BLaER1 treated with 17β-estradiol and CSF1 and Interleukin-3, amounts not matched to agents 10 nM and 100 nM (cell line): ENCODE measurements at regions not wholly inside any gene's neighbourhood (a gene's known extent, or its start where the extent isn't known, plus 50 kb on each side); places are given as distances from the start of the nearest gene placed in this dataset.
"Not testable (repeated sequence)": the region's sequence is repeated elsewhere in the genome, so short reads cannot be mapped to it uniquely, and the experiment has no call there.

ENCODE experiments used
- H3K27ac ChIP-seq, 11 experiments: shearing (Covaris generic); formaldehyde crosslinking; 2 replicates each; pipeline ENCODE4 v1.8.1; 2022
- H3K27me3 ChIP-seq, 11 experiments: shearing (Covaris generic); formaldehyde crosslinking; 2 replicates each; pipeline ENCODE4 v1.8.1; 2022
- H3K36me3 ChIP-seq, 11 experiments: shearing (Covaris generic); formaldehyde crosslinking; 2 replicates each; pipeline ENCODE4 v1.8.1; 2022
- H3K4me1 ChIP-seq, 10 experiments: shearing (Covaris generic); formaldehyde crosslinking; 2 replicates each; pipeline ENCODE4 v1.8.1; 2022
- H3K4me2 ChIP-seq, 11 experiments: shearing (Covaris generic); formaldehyde crosslinking; 2 replicates each; pipeline ENCODE4 v1.8.1; 2022
- H3K4me3 ChIP-seq, 10 experiments: shearing (Covaris generic); formaldehyde crosslinking; 2 replicates each; pipeline ENCODE4 v1.8.1; 2022
- H3K9ac ChIP-seq, 11 experiments: shearing (Covaris generic); formaldehyde crosslinking; 2 replicates each; pipeline ENCODE4 v1.8.1; 2022
- H3K9me3 ChIP-seq, 11 experiments: shearing (Covaris generic); formaldehyde crosslinking; replicated peaks in 1 of 11; 2 replicates each; pipeline ENCODE4 v1.8.1; 2022
- H4K20me1 ChIP-seq, 11 experiments: shearing (Covaris generic); formaldehyde crosslinking; 2 replicates each; pipeline ENCODE4 v1.8.1; 2022
- Cebpa-rat ChIP-seq, 11 experiments: shearing (Covaris generic); IDR thresholded peaks; 2 replicates each; pipeline ENCODE4 v1.8.1; 2022

GRCh38 chr10:64409349-64409748 lies 888.1 kb downstream of the REEP3 start:
- no peaks in the 10 kb centered on the region for H4K20me1 ChIP-seq
- H3K4me1 ChIP-seq = peaks cover 0 to 6% (median 0%) of the 10 kb centered on the region in 10 experiments; a peak in 3 of 20 replicates
- no peaks in the 10 kb centered on the region for H3K9me3 ChIP-seq
- no peak overlapping the region for H3K27ac ChIP-seq
- no peak overlapping the region for H3K4me3 ChIP-seq
- no peak overlapping the region for H3K4me2 ChIP-seq
- H3K36me3 ChIP-seq = no peaks in the 10 kb centered on the region
- no peak overlapping the region for H3K9ac ChIP-seq
- H3K27me3 ChIP-seq = no peaks in the 10 kb centered on the region
- TF ChIP-seq Cebpa-rat (IDR thresholded peaks at IDR 0.05) = no peak

DNA sequence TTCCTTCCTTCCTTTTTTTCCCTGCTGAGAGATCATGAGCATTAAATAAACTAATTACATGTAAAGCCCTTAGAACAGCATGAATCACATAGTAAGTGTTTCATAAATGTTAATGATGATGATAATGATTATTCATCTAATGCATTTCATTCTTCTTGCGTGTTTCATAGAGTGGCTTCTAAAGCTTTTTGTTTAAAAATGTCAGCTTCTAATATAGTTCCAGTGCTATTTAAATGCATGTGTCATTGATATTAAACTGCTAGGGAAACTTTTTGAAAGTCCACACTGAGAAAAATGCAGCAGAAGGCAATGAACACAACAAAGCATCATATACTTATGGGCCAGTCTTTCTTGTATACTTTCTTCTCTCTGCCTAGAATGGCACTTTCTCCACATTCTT lies 894.8 kb downstream of the REEP3 start:
- TF ChIP-seq Cebpa-rat (IDR thresholded peaks at IDR 0.05) = no peak

GRCh38 chr10:64419461-64419860 lies 898.3 kb downstream of the REEP3 start:
- Histone ChIP-seq H3K36me3 (no peaks in the 10 kb centered on the region), H3K27me3 (no peaks in the 10 kb centered on the region), H3K4me1 (no peaks in the 10 kb centered on the region), H3K4me2 (no peak overlapping the region), H3K27ac (no peak overlapping the region), H4K20me1 (no peaks in the 10 kb centered on the region), H3K9me3 (no peaks in the 10 kb centered on the region), H3K4me3 (no peak overlapping the region), H3K9ac (no peak overlapping the region)
- TF ChIP-seq Cebpa-rat (IDR thresholded peaks at IDR 0.05) = no peak

More for the DNA sequence above, 894.8 kb downstream of the REEP3 start:
- Histone ChIP-seq H3K4me2 (no peak overlapping the region), H3K27ac (no peak overlapping the region), H3K9me3 (no peaks in the 10 kb centered on the region), H3K27me3 (no peaks in the 10 kb centered on the region), H3K4me1 (no peaks in the 10 kb centered on the region), H3K36me3 (no peaks in the 10 kb centered on the region), H3K4me3 (no peak overlapping the region), H4K20me1 (no peaks in the 10 kb centered on the region), H3K9ac (no peak overlapping the region)

- H3K4me1 ChIP-seq = no peaks in the 10 kb centered on the region
- H3K9ac ChIP-seq = no peak overlapping the region
- TF ChIP-seq Cebpa-rat (IDR thresholded peaks at IDR 0.05) = no peak
- no peak overlapping the region for H3K27ac ChIP-seq
- H3K4me3 ChIP-seq = no peak overlapping the region
- no peaks in the 10 kb centered on the region for H4K20me1 ChIP-seq
- H3K4me2 ChIP-seq = no peak overlapping the region
- H3K36me3 ChIP-seq = no peaks in the 10 kb centered on the region
- no peaks in the 10 kb centered on the region for H3K9me3 ChIP-seq
- H3K27me3 ChIP-seq = no peaks in the 10 kb centered on the region
These were observed 905.5 kb downstream of the REEP3 start for GRCh38 chr10:64426745-64427144.

GRCh38 chr10:64430690-64431323 lies 909.6 kb downstream of the REEP3 start:
- no peak for TF ChIP-seq Cebpa-rat (IDR thresholded peaks at IDR 0.05)

GRCh38 chr10:64441872-64442271 lies 920.7 kb downstream of the REEP3 start:
- not testable (repeated sequence) for H3K9ac ChIP-seq, H3K9me3 ChIP-seq, H3K27me3 ChIP-seq, H3K27ac ChIP-seq, H3K4me2 ChIP-seq, H3K4me1 ChIP-seq, H4K20me1 ChIP-seq, H3K4me3 ChIP-seq, H3K36me3 ChIP-seq

More at GRCh38 chr10:64430690-64431323, 909.6 kb downstream of the REEP3 start:
- H3K4me1 ChIP-seq = no peaks in the 10 kb centered on the region
- no peaks in the 10 kb centered on the region for H3K27me3 ChIP-seq
- no peaks in the 10 kb centered on the region for H3K36me3 ChIP-seq
- H4K20me1 ChIP-seq = no peaks in the 10 kb centered on the region
- no peak overlapping the region for H3K4me3 ChIP-seq
- no peak overlapping the region for H3K4me2 ChIP-seq
- H3K9ac ChIP-seq = no peak overlapping the region
- H3K27ac ChIP-seq = no peak overlapping the region
- H3K9me3 ChIP-seq = no peaks in the 10 kb centered on the region

DNA sequence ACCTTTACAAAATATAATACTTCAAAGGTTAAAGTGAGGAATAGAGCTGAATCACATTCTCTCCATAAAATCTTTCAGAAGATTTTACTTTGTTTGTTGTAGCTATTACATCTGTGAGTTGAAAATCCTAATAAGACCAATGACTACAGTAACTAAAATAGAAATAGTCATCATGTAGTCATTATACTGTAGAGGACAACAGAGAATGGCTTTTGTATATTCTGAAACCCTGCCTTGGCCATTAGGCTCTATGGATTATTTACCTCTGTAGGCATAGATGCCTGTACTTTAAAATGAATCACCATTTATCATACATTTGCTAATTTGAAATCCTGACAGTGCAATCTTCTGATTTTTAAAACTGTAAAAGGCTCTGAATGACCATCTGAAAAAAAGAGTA lies 923.0 kb downstream of the REEP3 start:
- no peaks in the 10 kb centered on the region for H4K20me1 ChIP-seq
- H3K4me2 ChIP-seq = no peak overlapping the region
- TF ChIP-seq Cebpa-rat (IDR thresholded peaks at IDR 0.05) = no peak
- H3K27ac ChIP-seq = no peak overlapping the region
- H3K9ac ChIP-seq = no peak overlapping the region
- H3K4me3 ChIP-seq = no peak overlapping the region
- no peaks in the 10 kb centered on the region for H3K36me3 ChIP-seq
- no peaks in the 10 kb centered on the region for H3K27me3 ChIP-seq
- H3K9me3 ChIP-seq = peaks cover 0 to 4% (median 0%) of the 10 kb centered on the region in 11 experiments; a peak in 1 of 22 replicates
- H3K4me1 ChIP-seq = no peaks in the 10 kb centered on the region

GRCh38 chr10:64444564-64444963 lies 923.4 kb downstream of the REEP3 start:
- peaks cover 0 to 4% (median 0%) of the 10 kb centered on the region in 11 experiments; a peak in 1 of 22 replicates for H3K9me3 ChIP-seq
- no peaks in the 10 kb centered on the region for H3K4me1 ChIP-seq
- no peaks in the 10 kb centered on the region for H3K36me3 ChIP-seq
- TF ChIP-seq Cebpa-rat (IDR thresholded peaks at IDR 0.05) = no peak
- H3K4me2 ChIP-seq = no peak overlapping the region
- H3K4me3 ChIP-seq = no peak overlapping the region
- no peaks in the 10 kb centered on the region for H3K27me3 ChIP-seq
- no peaks in the 10 kb centered on the region for H4K20me1 ChIP-seq
- H3K27ac ChIP-seq = no peak overlapping the region
- no peak overlapping the region for H3K9ac ChIP-seq

DNA sequence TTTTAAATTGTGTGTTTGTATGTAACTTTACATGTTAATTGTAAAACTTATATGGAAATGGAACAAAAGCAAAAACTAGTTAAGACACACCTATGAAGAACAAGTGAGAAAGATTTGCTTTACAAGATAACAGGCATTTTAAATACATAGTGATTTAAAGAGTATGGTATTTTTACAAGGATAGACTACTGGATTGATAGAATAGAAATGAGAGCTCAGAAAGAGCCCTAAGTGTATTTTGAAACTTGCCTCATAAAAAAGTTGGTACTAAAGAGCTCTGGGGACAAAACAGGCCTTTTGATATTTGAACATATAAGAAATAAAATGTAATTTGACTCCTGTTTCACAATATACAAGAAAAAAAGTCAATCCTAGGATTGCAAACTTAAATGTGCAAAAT lies 928.4 kb downstream of the REEP3 start:
- Histone ChIP-seq H3K9me3 (peaks cover 0 to 6% (median 0%) of the 10 kb centered on the region in 11 experiments; a peak in 2 of 22 replicates), H4K20me1 (no peaks in the 10 kb centered on the region), H3K27ac (no peak overlapping the region), H3K4me3 (no peak overlapping the region), H3K27me3 (no peaks in the 10 kb centered on the region), H3K4me2 (no peak overlapping the region), H3K36me3 (no peaks in the 10 kb centered on the region), H3K4me1 (no peaks in the 10 kb centered on the region), H3K9ac (no peak overlapping the region)
- no peak for TF ChIP-seq Cebpa-rat (IDR thresholded peaks at IDR 0.05)

DNA sequence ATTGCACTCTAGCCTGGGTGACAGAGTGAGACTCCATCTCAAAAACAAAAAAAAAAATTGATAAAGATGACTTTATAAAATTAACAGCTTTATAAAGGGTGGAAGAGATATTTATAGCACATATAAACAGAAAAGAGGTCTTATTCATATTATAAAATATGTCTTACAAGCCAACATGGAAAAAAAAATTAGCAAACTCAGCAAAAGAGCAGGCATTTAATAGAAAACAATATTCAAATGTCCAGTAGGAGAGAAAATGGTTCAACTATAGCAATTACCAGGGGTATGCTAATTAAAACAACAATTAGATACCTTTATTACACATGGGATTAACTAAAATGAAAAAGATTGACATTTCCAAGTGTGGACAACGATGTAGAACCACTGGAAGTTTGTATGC lies 929.1 kb downstream of the REEP3 start:
- Histone ChIP-seq H3K36me3 (no peaks in the 10 kb centered on the region), H3K27me3 (no peaks in the 10 kb centered on the region), H3K9ac (no peak overlapping the region), H3K4me1 (no peaks in the 10 kb centered on the region), H3K9me3 (peaks cover 0 to 6% (median 0%) of the 10 kb centered on the region in 11 experiments; a peak in 2 of 22 replicates), H3K4me2 (no peak overlapping the region), H4K20me1 (no peaks in the 10 kb centered on the region), H3K4me3 (no peak overlapping the region), H3K27ac (no peak overlapping the region)
- TF ChIP-seq Cebpa-rat (IDR thresholded peaks at IDR 0.05) = no peak
